Stimulated activated CD4-positive, alpha-beta T cell treated with anti-CD3 and anti-CD28 coated beads, Interleukin-2, amount 100 ng/mL, for 4 hours (primary cell): ENCODE measurements at regions not wholly inside any gene's neighbourhood (a gene's known extent, or its start where the extent isn't known, plus 50 kb on each side); places are given as distances from the start of the nearest gene placed in this dataset.

Source experiments
- DNase-seq: peaks from one replicate; pipeline ENCODE4 v3.0.0-alpha.2; 2020; ENCODE audit warnings: low read depth

DNA sequence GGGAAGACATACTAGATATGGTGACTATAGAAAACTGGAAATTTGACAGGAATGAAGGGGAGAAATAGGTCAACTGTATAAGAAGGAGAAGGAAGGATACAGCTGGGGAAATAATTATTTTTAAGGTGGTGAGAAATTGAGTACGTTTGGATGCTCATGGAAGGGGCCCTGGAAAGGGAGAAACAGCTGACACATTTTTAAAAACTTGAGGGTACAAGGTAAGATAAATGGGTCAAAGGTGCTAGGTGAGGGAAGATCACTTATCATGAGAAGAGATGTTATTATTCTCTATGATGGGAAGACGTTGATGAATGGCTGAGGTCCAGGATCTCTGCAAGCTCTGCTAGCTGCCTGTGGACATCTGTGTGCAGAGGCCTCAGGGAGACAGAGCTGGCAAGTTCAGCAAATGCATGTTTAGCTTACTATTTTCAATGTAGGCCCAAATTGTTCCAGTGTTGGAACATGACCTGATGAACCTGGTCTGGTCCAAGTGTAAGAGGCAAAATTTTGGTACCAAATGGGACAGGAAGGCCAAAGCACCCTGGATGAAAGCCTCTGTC is 181.7 kb downstream of the MTRR start:
- no peak for DNase-seq

DNA sequence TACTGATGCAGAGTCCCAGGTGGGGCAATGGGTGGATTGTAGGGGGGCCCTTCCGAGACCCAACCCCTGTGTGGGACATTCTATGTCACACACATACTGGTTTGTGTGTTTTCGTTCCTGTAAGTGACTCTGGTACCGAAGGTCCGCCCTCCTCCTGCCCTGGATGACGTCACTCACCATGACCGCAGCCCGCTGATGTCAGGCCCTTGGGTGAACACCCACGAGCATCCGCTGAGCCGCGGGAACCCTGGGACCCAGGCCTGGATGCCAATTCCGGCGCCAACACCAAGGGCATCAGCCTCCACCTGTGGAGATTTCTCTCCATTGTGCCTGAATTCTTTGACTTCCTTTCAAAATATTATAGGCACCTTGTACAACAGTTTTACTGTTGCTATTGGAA is 184.3 kb downstream of the MTRR start:
- DNase-seq, result no peak

DNA sequence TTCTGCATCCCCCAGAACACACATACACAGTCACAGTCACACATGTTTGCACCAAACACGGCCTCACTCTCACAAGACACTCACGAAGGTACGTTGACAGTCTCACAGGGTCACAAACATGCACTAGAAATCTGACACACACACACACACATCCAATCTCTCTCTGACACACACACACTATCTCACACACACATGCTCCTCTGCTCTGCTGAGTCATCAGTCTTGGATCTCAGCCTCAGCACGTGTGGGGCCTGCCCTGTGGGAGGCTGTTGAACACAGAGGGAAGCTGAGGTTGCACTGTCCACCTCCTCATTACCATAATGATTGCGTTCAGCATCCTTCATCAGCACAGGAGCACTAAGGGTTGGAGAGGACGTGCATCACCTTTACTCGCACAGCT is 188.8 kb downstream of the MTRR start:
- no peak for DNase-seq

DNA sequence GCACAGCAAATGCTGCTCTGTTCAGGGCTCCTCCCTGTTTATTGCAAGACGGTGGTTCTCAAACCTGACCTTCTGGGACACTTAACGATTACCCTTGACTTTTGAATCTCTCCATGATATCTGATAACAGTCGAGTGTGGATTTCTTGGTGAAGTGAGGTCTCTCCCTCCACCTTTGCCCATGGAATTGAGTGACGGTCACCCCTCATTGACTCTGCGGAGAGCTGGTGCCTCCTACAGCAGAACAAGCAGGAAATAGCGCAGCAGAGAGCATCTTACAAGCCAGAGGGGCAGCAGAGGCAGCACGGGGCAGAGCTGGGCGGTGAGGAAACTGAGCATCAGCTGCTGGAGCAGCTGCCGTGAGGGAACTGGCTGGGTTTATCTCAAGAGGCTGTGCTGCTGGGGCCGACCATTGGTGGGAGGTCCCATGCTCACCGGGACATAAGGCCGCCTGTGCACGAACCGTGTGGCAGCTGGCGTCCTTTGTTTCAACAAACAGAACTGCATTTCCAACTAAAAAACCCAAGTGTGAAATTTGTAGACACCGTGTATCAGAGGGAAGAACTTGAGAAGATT is 189.8 kb downstream of the MTRR start:
- no peak for DNase-seq

DNA sequence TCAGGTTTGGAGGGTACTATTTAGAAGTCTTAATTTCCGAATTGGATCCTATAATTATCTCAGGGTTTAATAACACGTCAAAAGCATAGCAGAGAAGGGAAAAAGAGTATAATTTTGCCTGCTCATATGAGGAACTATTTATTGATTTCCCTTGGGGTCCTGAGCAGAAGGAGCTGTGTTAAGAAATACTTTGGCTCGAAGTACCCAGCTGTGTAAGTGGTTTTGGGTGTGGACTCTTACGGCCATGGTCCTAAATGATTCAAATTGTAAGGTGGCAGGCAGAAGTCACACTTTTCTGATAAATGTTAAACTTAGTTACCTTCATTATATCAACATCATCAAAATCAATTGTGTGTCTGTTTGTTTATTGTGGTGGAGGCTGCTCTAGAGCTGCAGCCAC is 190.4 kb downstream of the MTRR start:
- DNase-seq, result no peak

DNA sequence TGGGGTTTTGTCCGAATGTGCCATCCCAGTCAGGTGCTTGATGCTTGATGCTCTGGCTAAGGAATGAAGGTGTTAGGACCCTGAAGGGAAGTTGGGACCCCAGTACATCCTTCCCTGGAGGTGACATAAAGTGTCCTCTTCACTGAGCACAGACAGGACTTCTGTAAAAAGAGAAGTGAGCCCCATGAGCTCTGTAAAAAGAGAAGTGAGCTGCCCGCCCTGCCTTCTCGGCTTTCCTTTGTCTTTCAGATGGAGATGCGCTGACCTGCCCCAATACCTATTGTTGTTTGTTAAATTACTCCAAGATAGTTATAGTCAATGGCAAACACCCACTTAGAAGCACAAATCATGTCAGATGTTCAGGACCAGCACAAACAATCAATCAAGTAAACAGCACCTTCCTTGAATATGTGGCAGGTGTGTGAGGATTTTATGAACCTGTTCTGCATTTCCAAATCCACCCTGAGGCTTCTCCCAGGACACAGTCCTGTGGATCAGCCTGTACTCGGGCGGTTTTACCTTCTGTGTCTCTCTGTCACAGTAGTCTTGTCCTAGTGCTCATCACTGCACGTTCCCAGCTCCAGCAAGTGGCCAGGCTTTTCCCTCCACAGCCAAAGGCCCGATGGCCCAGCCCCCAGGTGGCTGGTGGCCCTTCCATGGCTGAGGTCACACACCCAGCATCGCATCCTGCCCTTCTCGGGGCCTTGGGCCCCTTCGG is 191.4 kb downstream of the MTRR start:
- no peak for DNase-seq

DNA sequence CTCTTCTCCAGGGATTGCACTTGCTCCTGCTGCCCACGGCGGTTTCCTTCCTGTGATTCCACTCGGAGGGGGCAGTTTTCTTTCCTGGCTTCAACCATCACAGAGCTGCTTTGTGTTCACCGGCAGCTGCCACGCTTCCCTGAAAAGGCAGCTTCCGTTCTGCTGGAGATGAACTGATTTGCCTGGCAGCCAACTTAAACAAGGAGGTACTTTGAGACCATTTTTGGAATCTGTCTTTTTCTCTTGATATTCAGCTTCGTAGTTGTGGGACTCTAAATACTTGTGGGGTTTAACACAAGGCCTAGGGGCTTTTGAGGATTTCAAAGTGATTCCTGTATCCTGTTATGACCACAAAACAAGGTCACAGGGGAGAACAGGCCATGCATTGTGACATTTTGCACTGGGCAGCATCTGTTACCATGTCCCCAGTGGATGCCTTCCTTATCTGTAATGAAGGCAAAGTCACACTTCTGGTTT is 192.0 kb downstream of the MTRR start:
- no peak for DNase-seq

DNA sequence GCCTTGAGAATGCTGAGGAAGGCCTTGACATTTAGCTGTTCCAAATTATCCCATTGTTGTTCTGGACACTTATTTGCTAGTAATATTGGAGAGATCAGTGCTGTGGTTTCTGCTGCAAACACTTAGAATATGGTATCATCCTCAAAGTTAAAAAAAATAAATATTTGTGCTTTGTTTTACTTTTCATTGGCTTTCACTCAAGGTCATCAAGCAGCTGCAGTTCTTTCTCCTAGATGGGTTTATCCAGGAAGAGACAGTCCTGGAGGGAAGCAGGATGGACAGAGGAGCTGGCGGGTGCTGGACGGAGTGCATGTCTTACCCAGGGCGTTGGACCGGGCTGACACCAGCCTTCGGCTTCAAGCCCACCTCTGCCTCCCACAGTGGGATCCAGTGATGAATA is 193.6 kb downstream of the MTRR start:
- no peak for DNase-seq

DNA sequence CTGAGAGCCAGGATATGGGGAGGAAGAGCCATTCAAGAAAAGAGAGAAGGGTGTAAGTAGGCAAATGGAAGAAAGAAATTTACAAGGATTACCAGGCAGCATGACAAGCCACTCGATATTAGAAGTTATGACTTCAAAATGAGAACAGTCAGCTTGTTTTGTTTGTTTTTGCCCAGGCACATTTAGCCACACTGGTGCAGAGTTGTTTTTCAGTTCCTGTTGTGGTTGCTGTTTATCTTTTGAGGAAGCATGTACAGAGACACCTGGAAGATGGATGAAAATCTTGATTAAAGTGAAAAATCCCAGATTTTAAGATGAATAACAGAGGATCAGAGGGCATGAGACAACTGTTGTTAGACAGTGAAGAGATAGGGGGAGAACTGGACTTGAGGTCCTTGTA is 199.1 kb downstream of the MTRR start:
- no peak for DNase-seq

DNA sequence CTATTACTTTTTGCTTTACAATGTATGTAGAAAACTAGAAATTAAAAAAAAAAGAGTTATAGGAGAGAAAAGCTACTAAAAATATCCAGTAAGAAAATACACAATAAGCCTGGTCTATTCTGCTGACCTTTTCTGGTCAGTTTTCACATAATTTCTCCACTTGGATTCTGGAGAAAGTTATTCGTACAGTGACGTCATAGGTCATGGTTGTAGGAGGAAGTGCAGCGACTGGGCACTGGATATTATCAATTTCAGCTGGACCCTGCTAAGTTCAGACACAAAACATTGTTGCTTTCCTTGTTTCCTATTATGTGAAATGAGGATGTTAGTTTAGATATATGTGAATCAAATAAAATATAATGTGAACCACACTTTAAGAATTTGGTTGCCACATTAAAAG is 201.2 kb downstream of the MTRR start:
- no peak for DNase-seq

DNA sequence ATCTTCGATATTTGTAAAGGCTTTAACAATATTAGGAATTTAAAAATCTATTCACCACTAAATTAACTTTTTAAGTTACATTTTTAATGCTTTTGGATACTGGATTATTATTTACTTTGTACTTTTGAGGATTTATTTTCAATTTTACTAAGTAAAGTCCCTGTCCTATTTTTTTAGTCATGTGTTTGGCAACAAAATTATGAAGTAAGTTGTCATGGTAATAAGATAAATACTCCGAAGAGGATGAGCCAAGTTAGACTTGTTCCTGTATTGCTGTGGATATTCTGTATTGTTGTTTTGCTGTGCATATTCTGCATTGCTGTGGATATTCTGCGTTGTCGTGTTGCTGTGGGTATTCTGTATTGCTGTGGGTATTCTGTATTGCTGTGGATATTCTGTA is 210.1 kb downstream of the MTRR start:
- no peak for DNase-seq

DNA sequence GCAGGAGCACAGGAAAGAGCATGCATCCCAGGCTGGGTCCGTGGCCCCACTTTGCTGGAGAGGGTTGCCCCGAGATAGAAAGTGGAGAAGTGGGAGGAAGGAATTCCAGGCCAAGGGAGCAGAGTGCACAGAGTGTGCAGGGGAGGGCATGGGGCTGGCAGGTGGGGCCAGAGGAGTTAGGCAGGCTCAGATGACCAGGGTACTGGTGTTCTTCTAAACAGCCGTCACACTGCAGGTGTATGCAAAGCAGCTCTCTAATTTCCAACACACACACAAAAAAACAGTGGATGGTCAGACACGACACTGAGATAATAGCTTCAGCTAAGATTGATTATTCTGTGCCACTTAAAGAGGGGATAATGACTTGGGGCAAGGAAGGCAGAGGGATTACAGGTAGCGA is 212.2 kb downstream of the MTRR start:
- no peak for DNase-seq

DNA sequence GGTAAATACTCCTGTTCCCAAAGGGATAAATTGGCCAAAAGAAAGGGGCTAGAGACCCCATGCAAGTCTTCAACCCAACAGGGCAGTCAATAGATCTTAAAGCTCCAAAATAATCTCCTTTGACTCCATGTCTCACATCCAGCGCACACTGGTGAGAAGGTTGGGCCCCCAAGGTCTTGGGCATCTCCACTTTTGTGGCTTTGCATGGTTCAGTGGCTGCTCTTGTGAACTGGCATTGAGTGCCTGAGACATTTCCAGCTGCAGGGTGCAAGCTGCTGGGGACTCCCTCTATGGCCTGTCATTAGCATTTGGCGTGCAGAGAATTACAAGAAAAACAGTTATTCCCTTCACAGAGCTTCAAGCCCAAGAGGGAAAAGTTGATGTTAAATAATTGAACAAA is 224.7 kb downstream of the MTRR start:
- no peak for DNase-seq

DNA sequence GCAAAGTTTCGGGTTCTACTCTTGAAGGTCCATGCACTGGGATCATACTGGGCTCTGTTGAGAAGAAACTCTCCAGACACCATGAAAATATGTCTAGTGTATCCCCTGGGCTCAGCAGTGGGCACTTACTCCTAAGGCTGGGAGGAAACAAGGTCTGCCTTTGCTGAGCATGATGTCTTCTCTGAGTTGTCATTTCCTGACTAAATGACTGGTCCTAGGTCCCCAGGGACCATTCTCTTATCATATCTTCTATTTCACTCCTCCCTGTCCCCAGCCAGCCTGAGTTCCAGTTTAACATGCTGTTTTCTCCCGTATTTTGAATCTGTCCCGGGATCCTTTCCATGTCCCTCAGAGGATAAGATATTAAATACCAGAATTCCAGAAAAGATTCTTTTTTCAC is 225.4 kb downstream of the MTRR start:
- no peak for DNase-seq

DNA sequence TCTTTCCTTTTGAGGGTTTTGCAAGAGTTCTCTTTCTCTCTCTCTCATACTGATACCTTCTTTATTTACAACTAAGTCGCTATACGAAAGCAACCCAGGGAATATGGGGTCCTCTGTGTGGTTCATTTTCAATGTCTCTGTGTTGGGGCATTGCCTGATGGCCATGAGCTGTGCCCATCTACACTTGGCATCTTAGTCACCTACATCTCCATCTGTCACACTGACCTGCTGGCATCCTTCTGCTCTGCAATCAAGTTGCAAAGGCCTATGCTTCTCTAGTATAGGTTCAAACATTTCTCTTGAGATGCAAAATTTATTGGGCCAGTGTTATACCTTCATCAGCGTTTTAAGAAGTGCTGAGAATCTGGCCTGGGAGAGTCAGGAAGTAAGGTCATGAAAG is 228.2 kb downstream of the MTRR start:
- DNase-seq, result no peak

DNA sequence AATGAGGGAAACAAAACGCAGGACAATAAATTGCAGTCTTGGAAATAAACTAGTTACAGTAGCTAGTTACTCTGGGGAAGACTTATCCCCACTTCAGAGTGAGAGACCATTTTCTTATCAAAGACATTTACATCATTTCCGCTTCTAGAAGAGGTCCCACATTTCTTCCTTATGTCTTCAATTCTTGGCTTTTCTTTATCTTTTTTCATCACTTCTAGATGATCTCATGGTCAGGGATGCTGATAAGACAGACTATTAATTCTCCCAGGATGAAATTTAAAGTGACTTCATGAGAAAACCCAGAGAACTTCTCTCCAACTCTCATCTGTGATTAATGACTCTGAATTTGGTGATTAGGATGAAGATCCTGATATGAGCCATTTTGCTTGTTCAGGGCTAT is 229.1 kb downstream of the MTRR start:
- no peak for DNase-seq

DNA sequence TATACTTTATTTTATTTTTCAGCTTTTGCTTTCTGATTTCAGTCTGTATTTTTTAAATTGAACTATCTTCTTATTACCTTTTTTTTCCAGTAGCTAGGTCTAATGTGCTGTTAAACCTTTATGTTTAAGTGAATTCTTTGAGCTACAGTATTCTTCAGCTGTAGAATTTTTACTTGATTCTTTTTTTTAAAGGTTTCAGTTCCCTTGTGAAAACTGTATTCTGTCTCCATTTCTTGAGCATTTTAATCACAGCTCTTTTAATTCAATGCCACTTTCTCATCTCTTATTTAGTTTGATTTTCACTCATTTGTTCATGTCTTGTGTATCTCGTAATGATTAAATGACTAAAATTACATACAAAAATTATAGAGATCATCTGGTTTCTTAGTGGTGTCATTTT is 233.8 kb downstream of the MTRR start:
- no peak for DNase-seq

DNA sequence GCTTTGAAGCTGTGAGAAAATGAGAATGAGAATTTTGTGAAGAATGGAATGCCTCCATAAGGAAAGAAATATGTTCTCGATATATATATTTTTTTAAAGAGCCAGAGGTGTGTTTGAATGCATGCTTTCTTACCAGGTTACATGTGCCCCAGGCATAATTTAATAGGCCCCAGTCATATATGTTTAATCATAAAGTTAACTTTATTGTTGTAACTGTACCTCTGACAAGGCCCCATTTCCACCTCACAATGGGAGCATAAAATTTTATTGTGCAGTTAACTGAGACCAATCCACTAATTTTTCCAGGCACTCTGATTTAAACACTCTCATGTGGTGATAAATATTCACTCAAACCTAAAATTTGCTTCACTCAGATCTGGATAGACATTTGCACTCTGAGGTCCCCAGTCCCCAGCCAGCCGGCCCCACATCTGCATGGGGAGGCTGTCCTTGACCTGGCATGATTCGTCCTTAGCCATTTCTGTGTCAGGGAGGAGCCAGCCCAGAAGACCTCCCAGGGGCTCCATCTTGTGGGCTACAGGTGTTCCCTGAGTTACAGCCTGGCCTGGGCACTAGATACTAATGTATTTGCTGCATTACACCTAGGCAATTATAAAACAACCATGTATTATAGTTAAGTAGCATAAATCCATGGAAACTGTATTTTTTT is 245.8 kb downstream of the MTRR start:
- no peak for DNase-seq

DNA sequence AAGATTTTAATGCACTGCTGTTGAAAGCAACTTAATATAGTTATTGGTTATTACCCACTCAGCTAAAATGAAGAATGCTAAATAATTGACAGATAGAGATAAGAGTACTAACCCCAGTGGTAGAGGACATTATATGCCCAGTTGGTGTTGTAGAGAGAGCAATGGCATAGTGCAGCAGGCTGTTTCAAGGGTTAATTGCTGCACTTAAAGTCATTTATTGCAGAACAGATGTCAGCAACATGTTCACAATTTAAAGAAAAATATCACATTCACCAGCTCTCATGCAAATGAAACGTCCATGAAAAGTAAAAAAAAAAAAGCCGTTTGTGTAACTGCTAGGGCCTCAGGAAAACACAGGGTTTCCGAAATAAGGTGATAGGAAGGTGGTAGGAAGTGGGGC is 254.6 kb downstream of the MTRR start:
- no peak for DNase-seq

DNA sequence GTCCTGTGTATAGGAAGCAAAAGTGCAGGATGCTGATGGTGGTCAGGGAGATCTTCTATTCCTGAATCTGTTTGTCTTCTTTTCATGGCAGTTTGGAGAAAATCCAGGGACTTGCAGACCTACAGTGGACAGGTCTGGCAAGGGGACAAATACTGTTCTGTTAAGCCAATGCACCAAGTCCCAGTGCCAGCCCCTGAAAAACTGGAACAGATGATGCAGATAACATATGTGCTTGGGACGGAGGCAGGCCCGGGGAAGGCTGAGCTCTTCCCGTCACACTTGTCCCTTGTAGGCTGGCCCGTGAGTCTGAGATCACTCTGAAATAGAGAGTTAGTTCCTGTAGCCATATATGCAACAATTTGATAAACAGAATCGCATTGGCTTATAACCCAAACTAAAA is 265.7 kb downstream of the MTRR start:
- no peak for DNase-seq

DNA sequence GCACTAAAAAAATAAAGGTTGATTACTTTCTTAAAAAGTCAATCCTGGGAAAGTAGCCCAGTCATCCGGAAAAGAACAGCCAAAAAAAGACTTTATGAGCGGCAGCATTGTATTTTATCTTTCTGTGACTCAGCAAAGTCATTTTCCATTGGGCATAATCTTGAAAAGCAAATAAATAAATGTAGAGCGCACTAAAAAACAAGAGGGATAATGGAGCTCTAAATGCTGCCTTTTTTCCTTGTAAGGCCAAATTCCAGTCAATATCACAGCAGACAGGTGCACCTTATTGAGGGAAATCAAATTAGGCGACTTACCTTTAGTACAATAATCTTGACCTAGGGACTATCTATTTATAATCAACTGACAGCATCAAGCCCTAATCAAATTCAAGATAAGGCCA is 266.8 kb downstream of the MTRR start:
- DNase-seq, result no peak

DNA sequence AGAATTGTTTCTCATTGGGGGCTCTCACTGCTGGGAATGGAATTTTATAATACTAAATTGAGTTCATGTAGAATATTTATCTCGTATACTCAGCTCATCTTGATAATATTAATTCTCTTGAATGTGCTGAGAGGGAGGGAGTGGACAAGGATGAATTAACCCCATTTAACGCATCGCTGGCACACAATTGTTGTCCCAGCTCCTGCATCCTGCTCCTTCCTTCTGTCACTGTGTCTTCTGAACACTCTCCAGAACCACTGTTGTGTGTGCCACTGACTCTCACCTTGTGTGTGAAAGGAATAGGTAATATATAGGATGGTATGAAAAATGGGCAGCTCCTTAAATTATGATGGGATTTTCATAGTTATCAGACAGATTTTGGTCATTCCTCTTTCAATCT is 267.3 kb downstream of the MTRR start:
- no peak for DNase-seq

DNA sequence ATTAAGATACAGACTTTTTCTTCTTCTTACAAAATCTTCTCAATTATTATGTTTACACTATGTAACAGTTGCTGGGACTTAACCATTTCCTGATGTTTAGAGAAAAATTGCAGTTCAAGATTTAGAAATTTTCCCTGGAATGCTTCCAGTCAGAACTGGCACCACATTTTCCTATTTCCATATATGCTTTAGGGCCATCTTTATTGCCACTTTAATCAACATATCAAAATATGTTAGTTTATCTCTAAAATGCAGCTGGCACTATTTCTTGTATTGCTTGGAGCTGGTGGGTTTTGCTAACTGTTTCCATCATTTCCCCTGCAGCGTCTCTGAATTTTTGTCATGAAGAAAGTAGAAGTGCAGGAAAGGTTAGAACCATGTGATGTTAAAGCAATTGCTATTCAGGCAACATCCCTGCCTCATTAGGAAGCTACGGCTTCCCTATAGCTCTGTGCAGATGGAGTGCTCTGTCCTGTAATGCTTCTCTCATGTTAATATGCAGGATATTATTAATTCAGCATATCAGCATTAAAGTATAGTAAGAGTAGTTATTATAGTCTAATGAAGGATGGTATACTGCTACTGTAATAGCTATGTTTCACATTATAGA is 269.1 kb downstream of the MTRR start:
- DNase-seq, result no peak
